ENCODE measurements at regions not wholly inside any gene's neighbourhood (a gene's known extent, or its start where the extent isn't known, plus 50 kb on each side); places are given as distances from the start of the nearest gene placed in this dataset.
"Not testable (repeated sequence)": the region's sequence is repeated elsewhere in the genome, so short reads cannot be mapped to it uniquely, and the experiment has no call there.

DNA sequence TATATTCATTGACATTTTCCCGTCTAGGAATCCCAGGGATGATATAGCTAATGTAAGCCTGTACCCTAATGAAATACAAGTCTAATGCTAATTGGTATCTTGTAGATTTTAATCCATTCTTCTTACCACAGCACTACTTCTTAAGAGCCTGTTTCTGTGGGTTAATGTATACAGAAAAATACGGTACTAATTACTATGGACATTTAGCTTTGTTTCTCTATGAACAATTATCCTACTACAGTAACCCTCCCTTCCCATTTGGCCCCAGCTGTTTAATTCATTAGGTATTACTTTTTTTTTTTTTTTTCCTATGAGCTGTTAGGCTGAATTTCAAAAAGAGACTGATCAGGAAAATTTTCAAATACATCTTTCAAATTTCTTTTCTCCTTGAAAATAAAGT, 245.1 kb upstream of the SLC7A11 start:
- DNase-seq: no peak

DNA sequence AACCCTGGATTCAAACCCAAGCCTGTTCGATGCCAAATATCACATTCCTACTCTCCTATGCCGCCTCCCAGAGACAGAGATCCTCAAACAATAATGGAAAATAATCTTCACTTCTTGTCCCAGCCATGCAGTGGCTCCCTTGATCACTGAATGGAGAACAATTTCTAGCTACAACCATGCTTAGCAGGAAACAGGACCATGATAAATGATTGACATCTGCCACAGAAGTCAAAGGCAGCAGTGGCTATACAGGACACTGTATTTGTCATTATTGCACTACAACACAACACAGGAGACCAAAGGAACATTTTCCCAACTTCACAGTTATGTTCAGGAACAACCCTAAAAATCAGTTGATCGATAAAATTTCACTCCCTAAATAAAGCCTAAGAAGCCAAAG, 243.3 kb upstream of the SLC7A11 start:
- DNase-seq: no peak

DNA sequence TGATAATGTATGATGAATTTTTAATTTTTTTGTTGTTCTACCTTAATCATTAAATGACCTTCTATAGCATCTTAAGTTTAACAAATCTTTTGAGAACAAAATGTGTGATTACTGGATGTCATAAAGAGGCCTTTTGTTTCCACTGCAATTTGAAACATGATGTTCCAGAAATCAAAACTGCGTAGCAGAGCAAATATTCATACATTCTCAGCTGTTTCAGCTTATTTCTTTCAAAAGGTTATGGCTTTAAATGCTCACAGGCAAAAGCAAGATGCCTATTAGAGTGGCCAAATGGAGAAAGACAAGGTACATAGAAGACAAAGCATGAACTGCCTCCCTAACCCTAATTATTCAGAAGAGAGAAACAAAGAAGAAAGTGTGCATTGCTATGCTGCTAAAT, 233.0 kb upstream of the SLC7A11 start:
- no peak for DNase-seq

DNA sequence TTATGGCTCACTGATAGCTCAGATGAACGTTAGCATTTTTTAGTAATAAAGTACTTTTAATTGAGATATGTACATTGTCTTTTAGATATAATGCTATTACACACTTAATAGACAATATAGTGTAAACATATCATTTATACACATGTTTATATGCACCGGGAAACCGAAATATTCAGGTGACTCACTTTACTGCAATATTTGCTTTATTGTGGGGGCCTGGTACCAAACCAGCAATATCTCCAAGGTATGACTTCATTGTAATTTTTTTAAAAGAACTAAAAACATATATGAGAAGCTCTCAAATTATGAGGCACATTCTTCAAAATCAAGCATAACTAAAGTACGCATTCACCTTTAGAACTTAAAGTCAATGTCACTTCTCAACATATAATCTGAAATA, 231.2 kb upstream of the SLC7A11 start:
- no peak for DNase-seq

DNA sequence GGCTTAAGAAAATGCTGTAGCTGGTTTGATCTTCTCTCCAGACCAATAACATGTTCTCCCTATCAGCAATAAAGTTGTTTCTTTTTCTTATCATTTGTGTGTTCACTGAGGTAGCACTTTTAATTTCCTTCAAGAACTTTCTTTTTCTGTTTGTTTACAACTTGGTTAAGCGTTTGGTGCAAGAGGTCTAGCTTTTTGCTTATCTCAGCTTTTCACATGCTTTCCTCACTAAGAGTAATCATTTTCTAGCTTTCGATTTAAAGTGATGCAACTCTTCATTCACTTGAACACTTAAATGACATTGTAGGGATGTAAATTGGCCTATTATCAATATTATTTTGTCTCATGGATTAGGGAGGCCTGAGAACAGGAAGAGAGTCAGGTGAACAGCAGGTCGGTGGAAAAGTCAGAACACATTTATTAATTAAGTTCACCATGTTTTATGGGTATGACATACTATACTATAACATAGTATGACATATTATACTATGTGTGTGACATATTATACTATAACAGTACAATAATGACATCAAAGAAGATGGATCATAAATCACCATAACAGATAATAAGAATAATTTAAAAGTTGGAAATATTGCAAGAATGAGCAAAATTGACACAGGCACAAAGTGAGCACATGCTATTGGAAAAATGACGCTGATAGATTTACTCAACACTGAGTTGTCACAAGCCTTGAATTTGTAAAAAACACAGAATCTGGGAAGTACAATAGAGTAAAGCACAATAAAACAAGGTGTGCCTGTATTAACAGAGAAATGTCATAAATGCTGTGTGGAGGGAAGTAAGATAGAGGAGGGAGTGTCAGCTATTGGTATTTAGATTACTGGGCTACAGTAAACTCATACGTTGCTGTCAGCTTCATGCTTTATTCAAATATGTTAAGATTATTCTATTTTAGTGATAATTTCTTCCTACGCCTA, 218.6 kb upstream of the SLC7A11 start:
- DNase-seq: no peak

DNA sequence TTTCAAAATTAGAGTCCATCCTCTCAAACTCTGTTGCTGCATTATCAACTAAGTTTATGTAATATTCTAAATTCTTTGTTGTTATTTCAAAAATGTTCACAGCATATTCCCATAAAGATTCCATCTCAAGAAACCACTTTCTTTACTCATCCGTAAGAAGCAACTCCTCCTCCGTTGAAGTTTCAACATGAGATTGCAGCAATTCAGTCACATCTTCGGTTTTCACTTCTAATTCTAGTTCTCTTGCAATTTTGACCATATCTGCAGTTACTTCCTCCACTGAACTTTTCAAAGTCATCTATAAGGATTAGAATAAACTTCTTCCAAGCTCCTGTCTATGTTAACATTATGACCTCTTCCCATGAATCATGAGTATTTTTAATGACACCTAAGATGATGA, 216.6 kb upstream of the SLC7A11 start:
- no peak for DNase-seq

DNA sequence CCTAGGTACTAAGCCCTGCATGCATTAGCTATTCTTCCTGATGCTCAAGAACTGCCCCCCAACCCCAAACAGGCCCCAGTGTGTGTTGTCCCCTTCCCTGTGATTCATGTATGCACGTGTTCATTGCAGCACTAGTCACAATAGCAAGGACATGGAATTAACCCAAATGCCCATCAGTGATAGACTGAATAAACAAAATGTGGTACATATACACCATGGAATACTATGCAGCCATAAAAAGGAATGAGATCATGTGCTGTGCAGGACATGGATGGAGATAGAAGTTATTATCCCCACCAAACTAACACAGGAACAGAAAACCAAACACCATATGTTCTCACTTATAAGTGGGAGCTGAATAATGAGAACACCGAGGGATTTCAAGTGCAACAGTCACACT, 214.2 kb upstream of the SLC7A11 start:
- DNase-seq: not testable (repeated sequence)

DNA sequence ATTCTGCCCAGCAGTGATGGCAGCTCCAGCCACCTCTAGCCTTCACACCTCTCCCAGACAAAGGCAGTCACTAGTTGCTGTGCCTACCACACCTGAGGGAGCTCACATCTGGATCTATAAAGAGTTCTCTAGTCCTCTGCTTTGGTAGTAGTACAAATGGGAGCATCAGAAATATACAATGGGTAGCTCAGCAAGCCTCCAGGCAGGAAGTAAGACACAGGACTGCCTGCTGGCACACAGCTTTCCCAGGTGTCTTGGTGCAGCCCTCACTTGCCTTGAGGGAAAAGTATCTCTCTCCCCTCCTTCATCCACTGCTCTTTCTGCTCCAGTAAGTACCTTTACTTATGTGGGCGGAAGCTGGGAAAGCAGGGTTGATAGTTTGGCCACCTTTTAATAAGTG, 212.9 kb upstream of the SLC7A11 start:
- DNase-seq: no peak

DNA sequence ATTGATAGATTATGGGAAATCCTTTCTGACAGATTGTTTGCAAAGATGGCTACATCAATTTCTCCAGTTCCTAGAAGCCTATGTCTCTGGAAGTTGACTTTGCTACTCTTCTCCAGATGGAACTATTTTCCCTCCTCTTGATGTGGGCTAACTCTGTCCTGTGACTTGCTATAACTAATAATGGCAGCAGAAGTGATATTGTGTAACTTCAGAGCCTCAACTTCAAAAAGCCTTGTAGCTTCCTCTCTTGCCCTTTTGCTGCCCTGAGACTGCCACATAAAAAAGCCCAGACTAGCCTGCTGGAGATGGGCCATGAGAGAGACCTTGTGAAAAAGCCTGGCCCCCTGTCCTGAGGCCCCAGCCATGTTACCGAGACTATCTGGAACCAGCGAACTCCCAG, 210.7 kb upstream of the SLC7A11 start:
- DNase-seq: no peak

DNA sequence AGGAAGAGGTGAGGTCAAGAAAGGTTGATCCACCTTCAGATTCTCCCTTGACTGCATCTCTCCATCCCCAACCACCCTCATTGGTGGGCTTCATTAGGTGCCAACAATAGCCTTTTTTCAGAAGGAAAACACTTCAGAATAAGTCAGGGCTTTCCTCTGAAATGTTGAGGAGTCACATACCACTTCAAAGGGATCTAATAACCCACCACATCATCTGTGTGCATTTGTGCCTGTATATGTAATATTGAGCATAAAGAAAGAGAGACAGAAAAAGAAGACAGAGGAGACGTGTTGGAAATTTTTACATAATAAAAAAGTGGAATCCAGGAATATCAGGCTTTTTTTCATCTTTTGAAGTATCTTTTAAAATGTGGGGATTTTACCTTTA, 209.1 kb upstream of the SLC7A11 start:
- DNase-seq: no peak

DNA sequence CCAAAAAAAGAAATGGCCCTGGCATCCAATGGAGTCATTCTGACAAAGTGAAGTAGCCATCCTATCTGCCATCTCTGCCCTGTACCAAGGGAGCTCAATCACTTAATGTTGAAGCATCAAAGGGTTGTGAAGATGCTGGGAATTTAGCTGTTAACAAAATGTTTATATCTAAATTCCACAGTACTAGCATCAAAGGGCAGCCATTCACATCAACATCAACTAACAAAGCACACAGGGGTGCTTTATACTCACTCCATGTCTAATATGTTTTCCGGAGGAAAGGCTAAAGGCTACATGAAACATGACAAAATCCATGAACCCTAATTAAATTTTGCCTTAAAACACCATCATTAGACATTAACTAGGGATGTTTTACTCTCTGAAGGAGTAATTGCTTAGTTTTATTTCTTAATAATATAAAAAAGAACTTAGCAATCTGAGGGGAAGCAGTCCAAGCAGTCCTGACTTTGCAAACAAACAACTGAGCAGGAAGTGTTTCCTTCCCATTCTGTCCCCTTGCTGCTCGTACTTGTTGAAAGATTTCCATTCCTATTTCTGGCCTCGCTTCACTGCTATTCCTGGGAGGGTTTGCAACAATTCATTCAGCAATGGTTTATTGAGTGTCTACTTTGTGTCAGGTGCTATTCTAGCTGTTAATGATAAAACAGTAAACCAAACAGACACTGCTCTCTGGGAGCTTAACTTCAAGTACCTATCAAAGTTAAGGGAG, 208.6 kb upstream of the SLC7A11 start:
- DNase-seq: no peak

DNA sequence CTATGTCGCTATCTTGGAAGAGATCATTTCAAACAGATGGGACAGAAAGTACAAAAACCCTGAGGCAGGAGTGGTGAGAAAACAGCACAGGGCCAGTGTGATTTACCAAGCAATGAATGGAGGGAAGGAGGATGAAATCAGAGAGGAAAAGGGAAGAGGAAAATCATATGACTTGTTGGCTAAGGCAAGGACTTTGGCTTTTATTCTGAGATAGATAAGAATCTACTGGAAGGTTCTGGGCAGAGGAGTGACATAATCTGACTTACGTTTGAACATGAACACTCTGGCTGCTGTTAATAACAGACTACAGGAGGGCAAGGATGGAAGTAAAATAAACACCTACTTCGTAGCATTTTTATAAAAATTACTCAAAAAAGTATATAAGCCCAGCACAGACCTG, 207.8 kb upstream of the SLC7A11 start:
- no peak for DNase-seq

DNA sequence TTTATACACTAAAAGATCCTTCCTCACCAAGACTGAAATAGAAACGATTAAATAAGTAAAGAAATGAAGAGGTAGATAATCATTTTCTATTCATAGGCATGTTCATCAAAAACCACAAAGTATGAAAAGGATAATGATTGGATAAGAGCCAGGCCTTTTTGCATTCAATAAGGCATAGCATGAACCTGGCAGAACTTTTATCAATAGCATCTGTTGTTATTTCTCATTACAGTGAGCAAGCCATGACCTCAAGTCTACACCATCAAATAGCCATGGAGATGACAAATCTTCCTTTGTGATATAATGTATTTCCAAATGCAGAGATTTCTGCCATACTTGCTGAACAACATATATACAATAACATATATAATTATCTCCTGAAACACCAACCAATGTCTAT, 206.0 kb upstream of the SLC7A11 start:
- DNase-seq: no peak

DNA sequence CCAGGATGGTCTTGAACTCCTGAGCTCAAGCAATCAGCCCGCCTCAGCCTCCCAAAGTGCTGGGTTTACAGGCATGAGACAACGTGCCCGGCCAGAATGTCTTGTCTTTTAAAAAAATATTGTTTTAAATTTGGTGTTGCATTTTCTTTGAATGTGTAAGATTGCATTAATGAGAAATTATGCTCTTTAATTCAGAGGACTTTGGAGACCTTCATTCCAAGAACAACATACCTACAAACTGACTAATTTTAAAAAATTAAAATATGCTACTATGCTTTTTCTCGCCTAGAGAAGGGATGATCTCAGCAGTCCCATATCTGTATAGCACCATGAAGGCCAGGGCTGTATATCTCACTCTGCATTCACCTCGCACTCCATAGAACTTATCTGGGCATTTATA, 204.3 kb upstream of the SLC7A11 start:
- no peak for DNase-seq

DNA sequence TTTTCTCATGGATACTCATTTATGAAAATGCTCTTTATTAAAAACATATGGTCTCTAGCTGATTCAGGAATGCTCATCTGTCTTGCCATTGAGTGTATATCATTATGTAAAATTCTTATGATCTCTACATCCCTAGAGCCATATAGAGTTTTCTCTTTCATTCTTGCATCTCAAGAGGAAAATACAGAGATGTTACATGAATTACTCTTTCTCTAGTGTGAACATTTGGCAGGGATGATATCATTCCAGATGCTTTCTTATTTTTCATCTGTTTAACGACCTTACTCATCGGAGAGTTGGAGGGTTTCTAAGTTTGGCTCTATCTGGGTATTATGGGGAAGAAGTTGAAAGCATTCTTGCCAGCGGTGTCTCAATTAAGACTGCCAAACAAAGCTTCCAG, 202.9 kb upstream of the SLC7A11 start:
- no peak for DNase-seq

DNA sequence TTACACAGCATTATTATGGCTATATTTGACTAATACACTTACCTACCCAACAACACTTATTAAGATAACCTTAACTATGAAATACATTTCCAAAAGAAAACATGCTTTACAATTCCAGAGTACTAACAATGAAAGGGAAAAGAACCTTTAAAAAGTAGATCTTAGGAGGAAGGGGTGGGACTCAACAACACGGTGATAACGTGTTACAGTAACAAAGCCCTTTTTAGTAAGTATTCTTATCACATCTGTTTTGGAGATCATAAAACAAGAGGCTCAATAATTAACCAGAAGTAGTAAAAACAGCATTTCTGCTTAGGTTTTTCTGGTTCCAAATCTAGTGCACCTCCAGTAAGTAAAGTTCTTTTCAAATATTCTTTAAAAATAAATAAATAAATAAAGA, 202.1 kb upstream of the SLC7A11 start:
- no peak for DNase-seq

DNA sequence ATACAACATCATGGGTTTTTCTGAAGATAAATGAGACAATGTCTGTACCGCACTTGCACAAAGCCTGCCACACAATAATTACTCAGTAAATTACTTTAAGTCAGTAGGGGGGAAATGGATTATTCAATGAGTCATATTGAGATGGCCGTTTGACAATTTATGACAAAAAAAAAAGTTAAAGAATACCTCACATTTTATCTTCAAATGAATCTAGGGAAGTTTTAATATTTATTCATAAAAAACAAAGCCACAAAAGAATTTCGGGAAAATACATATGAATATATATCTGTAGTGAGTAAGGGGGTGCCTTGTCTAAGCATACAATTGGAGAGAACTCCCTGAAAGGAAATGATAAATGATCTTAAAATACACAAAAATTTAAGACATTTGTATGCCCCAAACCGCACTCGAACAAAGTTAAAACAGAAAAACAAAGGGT, 197.0 kb upstream of the SLC7A11 start:
- DNase-seq: no peak

DNA sequence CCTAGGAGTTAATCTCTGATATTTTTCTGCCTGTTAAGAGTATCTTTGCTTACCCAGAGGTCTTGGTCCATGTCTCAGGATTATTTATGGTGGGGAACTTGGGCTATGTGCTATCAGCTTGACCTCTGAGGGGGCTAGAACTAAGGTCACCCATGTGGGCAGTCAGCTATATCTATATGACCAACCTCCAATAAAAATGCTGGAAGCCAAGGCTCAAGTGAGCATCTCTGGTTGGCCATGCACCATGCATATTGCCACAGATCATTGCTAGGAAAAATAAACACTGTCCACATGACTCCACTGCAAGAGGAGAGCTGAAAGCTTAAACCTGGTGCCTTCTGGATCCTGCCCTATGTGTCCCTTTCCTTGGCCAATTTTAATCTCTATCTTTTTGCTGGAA, 196.5 kb upstream of the SLC7A11 start:
- DNase-seq: no peak

DNA sequence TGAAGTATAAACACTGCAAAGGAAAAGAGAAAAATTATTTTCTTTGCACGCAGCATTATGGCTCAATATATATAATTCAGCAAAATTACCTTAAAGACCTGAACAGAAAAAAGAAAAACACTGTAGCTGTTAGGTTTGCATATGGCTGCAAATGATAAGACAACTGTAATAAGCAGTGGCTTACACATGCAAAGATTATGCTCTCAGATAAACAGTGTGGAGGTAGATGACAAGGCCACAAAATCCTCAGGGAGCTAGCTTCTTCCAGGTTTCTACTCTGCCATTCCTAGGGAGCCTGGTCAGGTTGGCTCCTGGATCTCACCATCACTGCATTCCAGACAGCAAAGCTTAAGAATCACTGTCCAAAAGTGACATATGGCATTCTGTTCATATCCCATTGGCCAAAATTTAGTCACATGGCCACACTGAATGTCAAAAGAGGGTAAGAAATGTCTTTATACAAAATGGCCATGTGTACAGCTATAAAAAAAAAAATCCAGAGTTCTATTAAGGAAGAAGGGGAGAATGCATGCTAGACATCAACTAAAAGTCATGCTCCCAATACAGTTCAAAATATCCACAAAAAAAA, 195.2 kb upstream of the SLC7A11 start:
- no peak for DNase-seq

DNA sequence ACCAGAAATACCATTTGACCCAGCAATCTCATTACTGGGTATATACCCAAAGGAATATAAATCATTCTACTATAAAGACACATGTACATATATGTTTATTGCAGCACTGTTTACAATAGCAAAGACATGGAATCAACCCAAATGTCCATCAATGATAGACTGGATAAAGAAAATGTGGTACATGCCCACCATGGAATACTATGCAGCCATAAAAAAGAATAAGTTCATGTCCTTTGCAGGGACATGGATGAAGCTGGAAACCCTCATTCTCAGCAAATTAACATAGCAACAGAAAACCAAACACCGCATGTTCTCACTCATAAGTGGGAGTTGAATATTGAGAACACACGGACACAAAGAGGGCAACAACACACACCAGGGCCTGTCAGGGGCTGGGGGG, 193.6 kb upstream of the SLC7A11 start:
- not testable (repeated sequence) for DNase-seq

DNA sequence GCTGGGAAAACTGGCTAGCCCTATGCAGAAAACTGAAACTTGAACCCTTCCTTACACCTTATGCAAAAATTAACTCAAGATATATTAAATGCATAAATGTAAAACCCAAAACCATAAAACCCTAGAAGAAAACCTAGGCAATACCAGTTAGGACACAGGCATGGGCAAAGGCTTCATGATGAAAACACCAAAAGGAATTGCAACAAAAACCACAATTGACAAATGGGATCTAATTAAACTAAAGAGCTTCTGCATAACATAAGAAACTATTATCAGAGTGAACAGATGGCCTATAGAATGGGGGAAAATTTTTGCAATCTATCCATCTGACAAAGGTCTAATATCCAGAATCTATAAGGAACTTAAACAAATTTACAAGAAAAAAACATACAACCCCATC, 192.9 kb upstream of the SLC7A11 start:
- not testable (repeated sequence) for DNase-seq

DNA sequence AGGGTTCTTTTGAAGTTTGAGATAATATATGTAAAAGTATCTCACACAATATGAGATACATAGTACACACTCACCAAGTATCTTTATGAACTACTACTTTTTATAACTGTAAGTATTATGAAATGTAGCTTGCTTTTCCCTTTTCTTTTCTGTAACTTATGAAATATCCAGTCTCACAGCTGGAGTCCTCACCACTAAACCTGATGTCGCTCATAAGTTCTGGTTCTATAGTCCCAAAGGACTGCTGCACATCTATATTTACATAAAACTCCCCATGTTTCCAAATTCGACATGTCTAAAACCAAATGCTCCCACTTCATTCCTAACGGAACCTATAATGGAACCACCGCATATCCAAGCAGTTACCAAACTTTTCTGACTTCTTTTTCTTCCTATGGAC, 186.5 kb upstream of the SLC7A11 start:
- no peak for DNase-seq

DNA sequence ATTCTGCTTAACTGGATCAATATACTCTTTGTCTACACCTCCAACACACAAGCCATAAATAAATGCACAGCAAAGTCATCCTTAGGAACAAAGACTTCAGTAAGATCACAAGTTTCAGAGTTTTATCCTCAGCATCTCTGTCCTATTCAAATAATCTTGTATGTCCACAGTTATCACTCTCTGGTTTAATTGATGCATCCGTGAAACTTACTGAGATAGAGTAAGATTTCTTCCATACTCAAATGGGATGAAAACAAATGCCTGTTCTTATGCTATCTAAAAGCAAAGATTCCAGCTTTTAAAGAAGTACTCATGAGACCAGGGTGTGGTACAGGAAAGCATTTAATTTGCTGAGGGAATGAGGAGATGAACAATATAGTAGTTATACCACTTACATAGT, 184.6 kb upstream of the SLC7A11 start:
- no peak for DNase-seq

DNA sequence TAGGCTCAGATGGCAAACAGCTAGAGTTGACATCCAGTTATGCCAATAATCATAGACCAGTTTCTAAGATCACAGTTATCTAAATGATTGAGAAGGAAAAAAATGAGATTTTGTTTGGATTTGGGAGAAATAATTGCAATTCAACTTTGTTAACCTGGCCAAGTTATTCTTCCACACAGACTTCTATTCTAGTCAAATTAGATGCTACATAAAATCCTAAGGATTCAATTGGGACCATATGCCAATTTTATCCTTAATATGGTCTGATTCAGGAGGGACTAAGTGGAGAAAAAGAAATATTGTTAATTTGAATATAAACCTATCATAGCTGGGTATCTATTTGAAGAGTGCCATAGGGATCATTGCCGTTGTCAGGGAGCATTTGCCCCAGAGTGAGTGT, 178.3 kb upstream of the SLC7A11 start:
- no peak for DNase-seq

Measured in NCI-H2171 (cell line).